ENCODE measurements at regions not wholly inside any gene's neighbourhood (a gene's known extent, or its start where the extent isn't known, plus 50 kb on each side); places are given as distances from the start of the nearest gene placed in this dataset.

DNA sequence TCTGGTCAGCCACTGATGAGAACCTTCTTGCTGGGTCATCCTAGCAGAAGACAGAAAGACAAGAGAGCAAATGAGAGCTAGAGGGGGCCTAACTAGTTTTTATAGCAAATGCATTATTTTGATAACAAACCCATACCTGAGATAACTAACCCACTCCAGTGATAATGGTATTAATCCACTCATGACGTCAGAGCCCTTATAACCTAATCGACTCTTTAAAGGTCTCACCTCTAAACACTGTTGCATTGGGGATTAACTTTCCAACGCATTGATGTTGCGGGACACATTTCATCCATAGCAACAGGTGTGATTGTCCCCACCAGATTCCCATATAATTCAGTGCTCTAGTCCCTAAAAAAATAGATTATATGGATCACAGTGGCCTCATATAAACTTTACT is 312.1 kb downstream of the HTR1B start:
- ATAC-seq (no peak), DNase-seq (no peak)
- Histone ChIP-seq H3K36me3 (no peaks in the 10 kb centered on the region), H3K27me3 (no peaks in the 10 kb centered on the region), H3K9me3 (no peaks in the 10 kb centered on the region), H3K27ac (no peak overlapping the region), H3K4me1 (no peaks in the 10 kb centered on the region), H3K4me3 (no peak overlapping the region)
- intact Hi-C loops (cut with DNase I) = no loop called here
- TF ChIP-seq, protein P1, sequence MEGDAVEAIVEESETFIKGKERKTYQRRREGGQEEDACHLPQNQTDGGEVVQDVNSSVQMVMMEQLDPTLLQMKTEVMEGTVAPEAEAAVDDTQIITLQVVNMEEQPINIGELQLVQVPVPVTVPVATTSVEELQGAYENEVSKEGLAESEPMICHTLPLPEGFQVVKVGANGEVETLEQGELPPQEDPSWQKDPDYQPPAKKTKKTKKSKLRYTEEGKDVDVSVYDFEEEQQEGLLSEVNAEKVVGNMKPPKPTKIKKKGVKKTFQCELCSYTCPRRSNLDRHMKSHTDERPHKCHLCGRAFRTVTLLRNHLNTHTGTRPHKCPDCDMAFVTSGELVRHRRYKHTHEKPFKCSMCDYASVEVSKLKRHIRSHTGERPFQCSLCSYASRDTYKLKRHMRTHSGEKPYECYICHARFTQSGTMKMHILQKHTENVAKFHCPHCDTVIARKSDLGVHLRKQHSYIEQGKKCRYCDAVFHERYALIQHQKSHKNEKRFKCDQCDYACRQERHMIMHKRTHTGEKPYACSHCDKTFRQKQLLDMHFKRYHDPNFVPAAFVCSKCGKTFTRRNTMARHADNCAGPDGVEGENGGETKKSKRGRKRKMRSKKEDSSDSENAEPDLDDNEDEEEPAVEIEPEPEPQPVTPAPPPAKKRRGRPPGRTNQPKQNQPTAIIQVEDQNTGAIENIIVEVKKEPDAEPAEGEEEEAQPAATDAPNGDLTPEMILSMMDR (IDR thresholded peaks at IDR 0.05) = no peak

DNA sequence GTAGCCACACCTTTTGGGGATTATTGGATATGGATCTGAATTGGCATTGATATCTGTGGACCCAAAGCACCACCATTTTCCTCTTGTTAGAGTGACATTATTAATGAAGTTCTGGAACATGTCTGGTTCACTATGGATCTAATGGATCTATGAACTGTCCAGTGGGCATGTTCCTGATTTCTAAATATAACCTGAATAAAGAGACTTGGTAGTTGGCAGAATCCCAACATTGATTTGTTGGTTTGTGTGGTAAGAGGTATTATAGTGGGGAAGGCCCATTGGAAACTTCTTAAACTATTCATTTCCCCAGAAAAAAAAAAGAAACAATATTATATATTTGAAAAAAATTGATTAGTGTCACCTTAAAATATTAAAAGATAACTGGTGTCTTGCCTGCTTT is 312.6 kb downstream of the HTR1B start:
- Histone ChIP-seq H3K36me3 (no peaks in the 10 kb centered on the region), H3K27me3 (no peaks in the 10 kb centered on the region), H3K4me1 (no peaks in the 10 kb centered on the region), H3K4me3 (no peak overlapping the region), H3K27ac (no peak overlapping the region), H3K9me3 (no peaks in the 10 kb centered on the region)
- no peak for DNase-seq
- TF ChIP-seq, protein P1 (IDR thresholded peaks at IDR 0.05) = no peak
- no peak for ATAC-seq
- intact Hi-C loops (cut with DNase I) = no loop called here

DNA sequence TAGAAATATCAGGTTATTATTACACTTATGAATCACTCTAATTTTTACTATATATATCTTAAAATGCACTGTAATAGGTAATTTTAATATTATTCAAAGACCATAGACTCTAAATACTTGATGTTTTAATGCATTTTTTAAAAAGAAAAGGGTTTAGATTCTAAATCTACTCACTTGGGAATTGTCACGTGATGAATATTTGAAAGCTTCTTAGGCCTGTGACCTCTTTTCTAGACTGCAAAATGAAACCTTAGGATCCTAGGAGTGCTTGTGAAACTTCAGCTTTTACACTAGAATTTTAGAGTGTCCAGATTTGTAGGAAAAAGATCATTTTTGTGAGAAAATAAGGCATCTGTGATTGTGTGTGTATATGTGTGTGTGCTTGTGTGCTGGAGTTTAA is 318.0 kb downstream of the HTR1B start:
- Histone ChIP-seq H3K27me3 (no peaks in the 10 kb centered on the region), H3K9me3 (no peaks in the 10 kb centered on the region), H3K4me1 (no peaks in the 10 kb centered on the region), H3K27ac (no peak overlapping the region), H3K36me3 (no peaks in the 10 kb centered on the region), H3K4me3 (no peak overlapping the region)
- TF ChIP-seq, protein P1 (IDR thresholded peaks at IDR 0.05) = no peak
- intact Hi-C loops (cut with DNase I) = no loop called here
- ATAC-seq = no peak
- no peak for DNase-seq

DNA sequence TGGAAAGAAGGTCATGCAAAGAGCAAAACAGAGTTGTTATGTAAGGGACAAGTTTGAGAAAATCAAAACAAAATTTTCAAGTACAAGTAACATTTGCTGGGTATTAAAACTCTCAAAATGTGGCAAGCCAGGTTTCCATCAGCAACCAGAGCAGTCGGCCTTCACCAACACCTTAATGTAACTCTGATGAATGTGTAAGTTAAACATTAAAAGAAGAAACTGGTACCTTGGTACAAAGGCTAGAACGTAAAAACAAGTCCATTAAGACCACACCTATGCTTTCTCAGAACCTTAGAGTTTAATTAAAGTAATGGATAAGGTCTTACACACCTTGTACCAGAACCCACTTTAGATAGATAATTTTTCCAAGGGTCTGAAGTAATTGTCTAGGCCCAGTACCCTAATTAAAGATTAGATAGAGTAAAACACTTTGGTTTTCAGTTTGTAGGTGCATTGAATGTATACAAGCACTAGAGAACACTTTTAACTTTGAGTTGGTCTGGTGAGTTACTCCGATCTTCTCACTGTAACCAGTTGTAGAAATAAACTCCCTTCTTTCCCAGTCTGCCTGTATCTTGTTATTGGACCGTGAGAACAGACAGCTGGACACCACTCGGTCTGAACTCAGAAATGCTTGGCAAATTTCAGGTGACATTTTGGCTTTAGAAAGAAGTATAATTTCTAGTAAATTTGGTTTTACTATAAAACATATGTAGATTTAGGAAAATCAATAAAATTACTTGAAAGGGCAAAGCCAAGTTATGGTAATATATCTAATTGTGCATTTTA is 319.4 kb downstream of the HTR1B start:
- no peak overlapping the region for H3K27ac ChIP-seq
- no peaks in the 10 kb centered on the region for H3K4me1 ChIP-seq
- H3K36me3 ChIP-seq = no peaks in the 10 kb centered on the region
- no peaks in the 10 kb centered on the region for H3K27me3 ChIP-seq
- ATAC-seq (no peak), DNase-seq (no peak)
- H3K9me3 ChIP-seq = no peaks in the 10 kb centered on the region
- no peak overlapping the region for H3K4me3 ChIP-seq
- TF ChIP-seq, protein P1 (IDR thresholded peaks at IDR 0.05) = no peak
- intact Hi-C loops (cut with DNase I) = no loop called here

DNA sequence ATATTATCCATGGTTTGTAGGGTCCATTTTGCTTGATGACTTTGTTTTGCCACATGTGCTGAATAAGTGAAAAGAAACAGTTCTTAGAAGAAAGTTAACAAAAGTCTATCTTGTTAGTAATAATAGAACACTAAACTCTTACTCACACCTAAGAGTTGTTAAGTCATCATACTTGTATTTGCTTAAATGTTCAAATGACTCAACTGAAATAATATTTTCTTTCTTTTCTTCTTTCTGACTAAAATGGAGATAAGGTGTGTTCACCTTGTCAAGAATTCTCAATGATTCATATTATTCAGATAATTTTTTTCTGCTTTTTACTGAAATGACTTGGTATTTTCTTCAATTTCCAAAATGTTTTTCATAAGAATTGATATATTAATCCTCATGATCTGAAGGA is 327.2 kb downstream of the HTR1B start:
- Histone ChIP-seq H3K27me3 (no peaks in the 10 kb centered on the region), H3K4me1 (no peaks in the 10 kb centered on the region), H3K9me3 (no peaks in the 10 kb centered on the region), H3K4me3 (no peak overlapping the region), H3K36me3 (no peaks in the 10 kb centered on the region), H3K27ac (no peak overlapping the region)
- intact Hi-C loops (cut with DNase I) = no loop called here
- DNase-seq = no peak
- ATAC-seq = no peak
- TF ChIP-seq, protein P1 (IDR thresholded peaks at IDR 0.05) = no peak

DNA sequence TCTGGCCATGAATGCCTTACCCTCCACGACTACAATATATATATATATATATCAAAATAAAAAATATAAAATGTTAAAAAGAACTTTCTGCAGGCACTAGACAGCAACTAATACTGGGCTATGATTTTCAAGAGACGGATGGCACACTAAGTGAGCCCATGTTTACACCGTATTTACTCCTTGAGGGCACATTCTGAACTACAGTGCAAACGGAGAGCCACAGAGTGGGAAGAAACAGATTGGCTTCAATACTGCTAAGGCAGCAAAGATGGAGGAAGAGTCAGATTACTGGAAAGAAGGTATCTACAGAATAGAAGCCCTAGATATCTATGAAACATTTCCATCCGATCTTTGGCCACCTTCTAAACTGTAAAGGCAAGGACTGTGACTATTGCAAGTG is 330.3 kb downstream of the HTR1B start:
- Histone ChIP-seq H3K27ac (no peak overlapping the region), H3K4me1 (no peaks in the 10 kb centered on the region), H3K9me3 (no peaks in the 10 kb centered on the region), H3K36me3 (no peaks in the 10 kb centered on the region), H3K27me3 (no peaks in the 10 kb centered on the region), H3K4me3 (no peak overlapping the region)
- TF ChIP-seq, protein P1 (IDR thresholded peaks at IDR 0.05) = no peak
- DNase-seq (no peak), ATAC-seq (no peak)
- intact Hi-C loops (cut with DNase I) = no loop called here
